Endothelial cell of umbilical vein (primary cell): ENCODE measurements at regions not wholly inside any gene's neighbourhood (a gene's known extent, or its start where the extent isn't known, plus 50 kb on each side); places are given as distances from the start of the nearest gene placed in this dataset.

ENCODE experiments used
- BruUV-seq: library from RNA; stranded (reverse); fragments of 400-500 nt; replicated peaks from 2 replicates; lab custom pipeline; 2021; lab: Mats Ljungman, UMichigan
- CTCF ChIA-PET: fragments of 300-600, 350-600 bp; sonication (Branson Sonifier 250); formaldehyde crosslinking; loops from one replicate; lab custom pipeline; 2021; ENCODE audit warnings: antibody characterized with exemption, inconsistent platforms; lab: Charles Lee
- POLR2A ChIA-PET: fragments of 300-600, 350-600 bp; sonication (Branson Sonifier 250); formaldehyde crosslinking; loops from one replicate; lab custom pipeline; 2021; ENCODE audit warnings: antibody characterized with exemption, inconsistent platforms; lab: Charles Lee
- DNase-seq: peaks from one replicate; pipeline ENCODE4 v3.0.0-alpha.2; 2011; ENCODE audit warnings: low read depth, low spot score
- FAIRE-seq: peaks from 2 replicates; lab custom pipeline; 2011; peaks lifted over from hg19 to GRCh38; lab: Jason Lieb, UNC
- H2AFZ ChIP-seq: 2 replicates; pipeline ENCODE4 v1.6.0; 2012; ENCODE audit warnings: low read depth, low read length, control low read depth, inconsistent platforms
- H3K27ac ChIP-seq: 2 replicates; pipeline ENCODE4 v1.5.1; 2011; ENCODE audit warnings: low read depth, mild to moderate bottlenecking, control low read depth, low read length, moderate library complexity; ENCODE audit not compliant: insufficient read depth
- H3K27me3 ChIP-seq, 2 experiments: 2 replicates each; pipeline versions ENCODE4 v1.6.0 to v1.6.1; 2011; ENCODE audit warnings: low read length in 2 of 2, mixed read lengths in 1 of 2; ENCODE audit not compliant: control insufficient read depth in 2 of 2, insufficient read depth in 2 of 2
- H3K36me3 ChIP-seq, 2 experiments: 2 replicates in 1 of 2; 3 replicates in 1 of 2; pipeline ENCODE4 v1.5.1; 2011; ENCODE audit warnings: low read length in 2 of 2, mild to moderate bottlenecking in 1 of 2, moderate library complexity in 1 of 2; ENCODE audit not compliant: control insufficient read depth in 2 of 2, insufficient read depth in 2 of 2; ENCODE audit errors: extremely low read depth in 1 of 2
- H3K4me1 ChIP-seq: 3 replicates; pipeline ENCODE4 v1.5.1; 2011; ENCODE audit warnings: mild to moderate bottlenecking, low read length; ENCODE audit not compliant: control insufficient read depth, insufficient read depth; ENCODE audit errors: extremely low read depth
- H3K4me2 ChIP-seq: 2 replicates; pipeline ENCODE4 v1.6.1; 2011; ENCODE audit warnings: low read length, control low read depth, mixed read lengths; ENCODE audit not compliant: insufficient read depth
- H3K4me3 ChIP-seq, 3 experiments: fragments of 200-600 bp in 1 of 3; sonication (generic), shearing (Covaris generic) in 1 of 3; replicated peaks in 1 of 3; 2 replicates each; pipeline ENCODE4 v1.5.1; 2011 to 2016; ENCODE audit warnings: control low read depth in 3 of 3, low read length in 3 of 3, mild to moderate bottlenecking in 2 of 3, inconsistent platforms in 1 of 3, low read depth in 1 of 3, moderate library complexity in 1 of 3; ENCODE audit not compliant: insufficient read depth in 1 of 3
- H3K79me2 ChIP-seq: 2 replicates; pipeline ENCODE4 v1.6.0; 2012; ENCODE audit warnings: low read length, inconsistent platforms; ENCODE audit not compliant: control insufficient read depth, insufficient read depth
- H3K9ac ChIP-seq: replicated peaks from 2 replicates; pipeline ENCODE3; 2011; ENCODE audit warnings: low read length, control low read depth; ENCODE audit not compliant: insufficient read depth; ENCODE audit errors: extremely low read depth
- H3K9me1 ChIP-seq: replicated peaks from 3 replicates; pipeline ENCODE4 v1.6.0; 2011; ENCODE audit warnings: mild to moderate bottlenecking, low read length; ENCODE audit not compliant: control insufficient read depth, insufficient read depth; ENCODE audit errors: extremely low read depth
- H3K9me3 ChIP-seq: replicated peaks from 2 replicates; pipeline ENCODE4 v1.5.1; 2012; ENCODE audit warnings: low read length, inconsistent platforms; ENCODE audit not compliant: control insufficient read depth, insufficient read depth
- H4K20me1 ChIP-seq: replicated peaks from 2 replicates; pipeline ENCODE3; 2011; ENCODE audit warnings: mild to moderate bottlenecking, low read length; ENCODE audit not compliant: control insufficient read depth, insufficient read depth; ENCODE audit errors: extremely low read depth
- CTCF ChIP-seq, 2 donors: IDR thresholded peaks; 1 replicate in 1 of 2; 2 replicates in 1 of 2; pipeline ENCODE4 v1.5.1; 2011; ENCODE audit warnings: low read length in 2 of 2, mild to moderate bottlenecking in 2 of 2, moderate library complexity in 2 of 2, control low read depth in 1 of 2, inconsistent platforms in 1 of 2, low read depth in 1 of 2; ENCODE audit not compliant: insufficient read depth in 1 of 2; ENCODE audit errors: extremely low read depth in 1 of 2
- EZH2 ChIP-seq: IDR thresholded peaks from 2 replicates; pipeline ENCODE4 v1.6.1; 2012; ENCODE audit warnings: borderline replicate concordance, low read depth, mild to moderate bottlenecking, moderate library complexity, low read length, inconsistent platforms; ENCODE audit not compliant: severe bottlenecking
- FOS ChIP-seq: IDR thresholded peaks from 2 replicates; pipeline ENCODE4 v1.6.1; 2011; ENCODE audit warnings: mild to moderate bottlenecking, low read length, moderate library complexity, borderline replicate concordance; ENCODE audit not compliant: insufficient read depth
- GATA2 ChIP-seq: IDR thresholded peaks from 2 replicates; pipeline ENCODE4 v1.7.0; 2011; ENCODE audit warnings: low read depth, mild to moderate bottlenecking, moderate library complexity, mixed read lengths, low read length; ENCODE audit not compliant: insufficient read length, insufficient read depth
- JUN ChIP-seq: IDR thresholded peaks from 2 replicates; pipeline ENCODE4 v1.6.1; 2011; ENCODE audit warnings: borderline replicate concordance, low read depth; ENCODE audit not compliant: insufficient read length, insufficient read depth
- MYC ChIP-seq: IDR thresholded peaks from one replicate; pipeline ENCODE4 v1.6.1; 2011; ENCODE audit warnings: mild to moderate bottlenecking, low read depth, low read length
- POLR2A ChIP-seq: IDR thresholded peaks from 2 replicates; pipeline ENCODE4 v1.6.1; 2012; ENCODE audit warnings: low read depth, mild to moderate bottlenecking, control low read depth, low read length
- POLR2AphosphoS5 ChIP-seq: IDR thresholded peaks from 2 replicates; pipeline ENCODE4 v1.6.1; 2012; ENCODE audit warnings: low read depth, mild to moderate bottlenecking, control low read depth, low read length, moderate library complexity; ENCODE audit not compliant: insufficient read depth
- dilution Hi-C: fragments of 300-500 bp; cut with MboI; formaldehyde crosslinking; loops from one replicate; pipeline ENCODE4 v1.15.0; 2019; ENCODE audit warnings: low sequenced_read_pairs; ENCODE audit not compliant: extremely low pct_ligation_motif_present
- intact Hi-C: fragments of 100-400 bp; cut with micrococcal nuclease; formaldehyde crosslinking; loops from one replicate; pipeline ENCODE4 v1.10.0; 2022
- TF ChIP-seq, protein P1 (sequence below): IDR thresholded peaks from 2 replicates; pipeline ENCODE4 v1.6.1; 2011; ENCODE audit not compliant: insufficient read depth, insufficient read length

GRCh38 chr19:31633014-31633413 is 283.8 kb upstream of the TSHZ3 start:
- no peak for TF ChIP-seq CTCF (IDR thresholded peaks at IDR 0.05; ENCODE audit: extremely low read depth in 1 of 2, insufficient read depth in 1 of 2, low read depth in 1 of 2, low read length in 2 of 2)
- TF ChIP-seq FOS = no peak
- TF ChIP-seq POLR2AphosphoS5 = no peak
- TF ChIP-seq, protein P1, sequence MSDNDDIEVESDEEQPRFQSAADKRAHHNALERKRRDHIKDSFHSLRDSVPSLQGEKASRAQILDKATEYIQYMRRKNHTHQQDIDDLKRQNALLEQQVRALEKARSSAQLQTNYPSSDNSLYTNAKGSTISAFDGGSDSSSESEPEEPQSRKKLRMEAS = no peak
- no peak for TF ChIP-seq MYC
- TF ChIP-seq JUN = no peak
- no peak for TF ChIP-seq GATA2
- TF ChIP-seq POLR2A = no peak
- no peak for TF ChIP-seq EZH2
- FAIRE-seq = no peak
- intact Hi-C loops = no loop called here
- no peaks in the 10 kb centered on the region for H3K27me3 ChIP-seq
- DNase-seq = no peak
- no peaks in the 10 kb centered on the region for H3K36me3 ChIP-seq
- no peak overlapping the region for H3K9ac ChIP-seq
- H2AFZ ChIP-seq = no peak overlapping the region
- H3K4me2 ChIP-seq = no peak overlapping the region
- BruUV-seq = no TSS peak
- no peaks in the 10 kb centered on the region for H3K9me3 ChIP-seq
- H3K9me1 ChIP-seq = no peaks in the 10 kb centered on the region
- H4K20me1 ChIP-seq = no peaks in the 10 kb centered on the region
- CTCF ChIA-PET = no interaction called here
- no peaks in the 10 kb centered on the region for H3K79me2 ChIP-seq
- H3K27ac ChIP-seq = no peak overlapping the region
- POLR2A ChIA-PET = no interaction called here
- dilution Hi-C loops = no loop called here
- no peak overlapping the region for H3K4me3 ChIP-seq
- H3K4me1 ChIP-seq = no peaks in the 10 kb centered on the region
